ENCODE measurements at regions not wholly inside any gene's neighbourhood (a gene's known extent, or its start where the extent isn't known, plus 50 kb on each side); places are given as distances from the start of the nearest gene placed in this dataset.

DNA sequence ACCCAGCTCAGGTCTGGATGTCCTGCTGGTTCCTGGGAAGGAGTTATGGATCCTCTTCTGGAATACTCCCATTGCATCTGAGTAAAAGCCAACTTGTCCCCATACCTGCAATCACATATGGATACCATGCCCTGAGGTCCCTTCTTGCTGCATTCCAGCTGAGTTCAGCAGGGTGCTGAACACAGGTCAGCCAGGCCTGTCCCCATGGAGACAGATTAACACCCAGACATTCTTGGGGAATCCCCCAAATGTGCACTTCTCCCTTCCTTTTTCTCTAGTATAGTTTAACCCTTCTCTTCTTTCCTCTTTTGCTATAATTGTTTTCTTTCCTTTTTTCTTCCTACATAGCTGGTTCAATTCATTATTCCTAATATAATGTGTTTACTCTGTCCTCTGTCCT is 799.6 kb upstream of the HS6ST1 start:
- TF ChIP-seq, protein P1, sequence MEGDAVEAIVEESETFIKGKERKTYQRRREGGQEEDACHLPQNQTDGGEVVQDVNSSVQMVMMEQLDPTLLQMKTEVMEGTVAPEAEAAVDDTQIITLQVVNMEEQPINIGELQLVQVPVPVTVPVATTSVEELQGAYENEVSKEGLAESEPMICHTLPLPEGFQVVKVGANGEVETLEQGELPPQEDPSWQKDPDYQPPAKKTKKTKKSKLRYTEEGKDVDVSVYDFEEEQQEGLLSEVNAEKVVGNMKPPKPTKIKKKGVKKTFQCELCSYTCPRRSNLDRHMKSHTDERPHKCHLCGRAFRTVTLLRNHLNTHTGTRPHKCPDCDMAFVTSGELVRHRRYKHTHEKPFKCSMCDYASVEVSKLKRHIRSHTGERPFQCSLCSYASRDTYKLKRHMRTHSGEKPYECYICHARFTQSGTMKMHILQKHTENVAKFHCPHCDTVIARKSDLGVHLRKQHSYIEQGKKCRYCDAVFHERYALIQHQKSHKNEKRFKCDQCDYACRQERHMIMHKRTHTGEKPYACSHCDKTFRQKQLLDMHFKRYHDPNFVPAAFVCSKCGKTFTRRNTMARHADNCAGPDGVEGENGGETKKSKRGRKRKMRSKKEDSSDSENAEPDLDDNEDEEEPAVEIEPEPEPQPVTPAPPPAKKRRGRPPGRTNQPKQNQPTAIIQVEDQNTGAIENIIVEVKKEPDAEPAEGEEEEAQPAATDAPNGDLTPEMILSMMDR (conservative IDR thresholded peaks at IDR 0.05; ENCODE audit: low read depth, low read length), result no peak
- no peak for TF ChIP-seq EZH2 (IDR thresholded peaks at IDR 0.05; ENCODE audit: low read length, unreplicated experiment)
- TF ChIP-seq EZH2phosphoT487 (IDR thresholded peaks at IDR 0.05; ENCODE audit: borderline replicate concordance, low read length), result no peak
